IMR-90 (cell line): ENCODE measurements at regions not wholly inside any gene's neighbourhood (a gene's known extent, or its start where the extent isn't known, plus 50 kb on each side); places are given as distances from the start of the nearest gene placed in this dataset.
"Not testable (repeated sequence)": the region's sequence is repeated elsewhere in the genome, so short reads cannot be mapped to it uniquely, and the experiment has no call there.

Experiments
- ATAC-seq: fragments of 200-7000 bp; cut with Tn5 transposase; 2 replicates; pipeline ENCODE4 v1.9.1; 2020; ENCODE audit warnings: low read depth, mild to moderate bottlenecking, moderate library complexity
- BruUV-seq: library from RNA; stranded (reverse); fragments of 400-500 nt; replicated peaks from 2 replicates; lab custom pipeline; 2021; lab: Mats Ljungman, UMichigan
- CTCF ChIA-PET: fragments of 300-600 bp; formaldehyde crosslinking; extraction: SDS; loops from one replicate; lab custom pipeline; 2021; ENCODE audit warnings: antibody characterized with exemption; lab: Yijun Ruan, JAX
- POLR2A ChIA-PET: fragments of 300-600 bp; sonication (Branson Sonifier 250); formaldehyde crosslinking; loops from one replicate; lab custom pipeline; 2022; ENCODE audit warnings: antibody characterized with exemption; ENCODE audit not compliant: unreplicated experiment; lab: Charles Lee
- DNase-seq: peaks from one replicate; pipeline ENCODE4 v3.0.0; 2013
- H2AFZ ChIP-seq: replicated peaks from 2 replicates; pipeline ENCODE3; 2013; ENCODE audit warnings: low read length, mild to moderate bottlenecking; ENCODE audit not compliant: poor library complexity
- H2AK5ac ChIP-seq: 2 replicates; pipeline ENCODE4 v1.6.1; 2013; ENCODE audit warnings: low read depth, low read length, inconsistent platforms
- H2AK9ac ChIP-seq: replicated peaks from 2 replicates; pipeline ENCODE3; 2013; ENCODE audit warnings: mild to moderate bottlenecking, low read depth, low read length, moderate library complexity; ENCODE audit not compliant: poor library complexity
- H2BK120ac ChIP-seq: 2 replicates; pipeline ENCODE4 v1.6.1; 2013; ENCODE audit warnings: low read depth, low read length, inconsistent platforms
- H2BK15ac ChIP-seq: 3 replicates; pipeline ENCODE4 v1.6.1; 2013; ENCODE audit warnings: low read depth, low read length, inconsistent platforms
- H2BK20ac ChIP-seq: 2 replicates; pipeline ENCODE4 v1.6.1; 2013; ENCODE audit warnings: low read depth, mild to moderate bottlenecking, inconsistent platforms, low read length, moderate library complexity
- H2BK5ac ChIP-seq: 2 replicates; pipeline ENCODE4 v1.6.1; 2013; ENCODE audit warnings: mild to moderate bottlenecking, low read depth, low read length, inconsistent platforms; ENCODE audit not compliant: poor library complexity, severe bottlenecking
- H3K14ac ChIP-seq: replicated peaks from 2 replicates; pipeline ENCODE4 v1.6.1; 2013; ENCODE audit warnings: low read depth, low read length, inconsistent platforms
- H3K18ac ChIP-seq: 2 replicates; pipeline ENCODE4 v1.6.1; 2013; ENCODE audit warnings: low read depth, low read length, control low read depth
- H3K23ac ChIP-seq: 2 replicates; pipeline ENCODE4 v1.6.1; 2013; ENCODE audit warnings: low read depth, low read length, inconsistent platforms
- H3K27ac ChIP-seq: 2 replicates; pipeline ENCODE4 v1.5.1; 2013; ENCODE audit warnings: mild to moderate bottlenecking, control low read depth, low read length; ENCODE audit not compliant: insufficient read depth
- H3K27me3 ChIP-seq: 2 replicates; pipeline ENCODE4 v1.6.1; 2013; ENCODE audit warnings: low read length; ENCODE audit not compliant: control insufficient read depth, insufficient read depth
- H3K36me3 ChIP-seq: 2 replicates; pipeline ENCODE4 v1.6.1; 2013; ENCODE audit warnings: low read length, mixed read lengths; ENCODE audit not compliant: control insufficient read depth, insufficient read depth
- H3K4ac ChIP-seq: 2 replicates; pipeline ENCODE4 v1.6.1; 2013; ENCODE audit warnings: low read depth, low read length, inconsistent platforms
- H3K4me1 ChIP-seq: 2 replicates; pipeline ENCODE4 v1.6.1; 2013; ENCODE audit warnings: low read length, mixed read lengths; ENCODE audit not compliant: control insufficient read depth, insufficient read depth
- H3K4me2 ChIP-seq: 2 replicates; pipeline ENCODE4 v1.6.1; 2013; ENCODE audit warnings: low read depth, mild to moderate bottlenecking, control low read depth, low read length, moderate library complexity
- H3K4me3 ChIP-seq: 2 replicates; pipeline ENCODE4 v1.5.1; 2013; ENCODE audit warnings: low read depth, mild to moderate bottlenecking, control low read depth, low read length, moderate library complexity; ENCODE audit not compliant: insufficient read depth
- H3K56ac ChIP-seq: 2 replicates; pipeline ENCODE4 v1.6.1; 2013; ENCODE audit warnings: low read length, inconsistent platforms; ENCODE audit not compliant: insufficient read depth; ENCODE audit errors: extremely low read depth
- H3K79me1 ChIP-seq, 2 experiments: 2 replicates each; pipeline ENCODE4 v1.6.1; 2013; ENCODE audit warnings: low read length in 2 of 2, inconsistent platforms in 1 of 2, low read depth in 1 of 2
- H3K9ac ChIP-seq: 2 replicates; pipeline ENCODE4 v1.6.1; 2013; ENCODE audit warnings: low read depth, low read length, control low read depth
- H3K9me1 ChIP-seq: 2 replicates; pipeline ENCODE4 v1.6.1; 2013; ENCODE audit warnings: low read length, inconsistent platforms; ENCODE audit not compliant: insufficient read depth
- H3K9me3 ChIP-seq: 2 replicates; pipeline ENCODE4 v1.6.1; 2013; ENCODE audit warnings: low read length; ENCODE audit not compliant: control insufficient read depth, insufficient read depth
- H4K20me1 ChIP-seq: 2 replicates; pipeline ENCODE4 v1.6.1; 2013; ENCODE audit warnings: low read length, inconsistent platforms; ENCODE audit not compliant: insufficient read depth
- H4K5ac ChIP-seq: 2 replicates; pipeline ENCODE4 v1.6.1; 2013; ENCODE audit warnings: mild to moderate bottlenecking, low read depth, low read length, control low read depth
- H4K8ac ChIP-seq, 2 experiments: 2 replicates each; pipeline ENCODE4 v1.6.1; 2013; ENCODE audit warnings: low read depth in 2 of 2, low read length in 2 of 2, control low read depth in 1 of 2, inconsistent platforms in 1 of 2
- H4K91ac ChIP-seq: 2 replicates; pipeline ENCODE4 v1.6.1; 2013; ENCODE audit warnings: low read depth, low read length, inconsistent platforms; ENCODE audit not compliant: insufficient read depth
- USF2 ChIP-seq: fragments of 150-350 bp; IDR thresholded peaks from 2 replicates; pipeline ENCODE4 v1.6.1; 2017; ENCODE audit warnings: mild to moderate bottlenecking, antibody characterized with exemption, low read length, low read depth
- WGBS, 2 experiments: methylation state at CpG; one replicate each; pipeline versions ENCODE4 v1.1.5 to v1.1.7; 2013; ENCODE audit warnings: missing lambda C conversion rate in 2 of 2; ENCODE audit not compliant: insufficient read length in 1 of 2; ENCODE audit errors: extremely low coverage in 2 of 2; 5-methylcytosine and 5-hydroxymethylcytosine counted together
- dilution Hi-C: fragments of 300-500 bp; cut with HindIII; formaldehyde crosslinking; loops from one replicate; pipeline ENCODE4 v1.14.3; 2018; ENCODE audit warnings: low sequenced_read_pairs; ENCODE audit not compliant: unreplicated experiment
- in situ Hi-C: fragments of 300-500 bp; cut with MboI; formaldehyde crosslinking; loops from 3 replicates; pipeline ENCODE4 v1.14.3; 2019; ENCODE audit warnings: low sequenced_read_pairs, inconsistent platforms, mixed read lengths
- intact Hi-C: fragments of 100-400 bp; cut with micrococcal nuclease; formaldehyde crosslinking; loops from 2 replicates; pipeline ENCODE4 v1.10.0; 2022

GRCh38 chr6:44020148-44020547, 107.1 kb downstream of the MRPL14 start (continued):
- TF ChIP-seq USF2: no peak

GRCh38 chr6:44017307-44017706, 109.9 kb downstream of the MRPL14 start:
- H3K14ac ChIP-seq, H4K20me1 ChIP-seq, H3K56ac ChIP-seq, CTCF ChIA-PET, H3K27me3 ChIP-seq, ATAC-seq, H3K4me3 ChIP-seq, H4K8ac ChIP-seq, H3K9ac ChIP-seq, POLR2A ChIA-PET, H3K4me2 ChIP-seq, H2BK20ac ChIP-seq, DNase-seq, dilution Hi-C loops, H2BK5ac ChIP-seq, H2AFZ ChIP-seq, in situ Hi-C loops, H3K9me1 ChIP-seq, H2AK9ac ChIP-seq, H3K36me3 ChIP-seq, H4K5ac ChIP-seq, H4K91ac ChIP-seq, BruUV-seq, H3K79me1 ChIP-seq, H2AK5ac ChIP-seq, H3K4ac ChIP-seq, H3K23ac ChIP-seq, intact Hi-C loops, H3K27ac ChIP-seq: not testable (repeated sequence)
- Histone ChIP-seq H2BK120ac (peak overlapping the region; percentile 55; the same call in 1 of the 2 replicates), H3K9me3 (peaks cover 14% of the 10 kb centered on the region), H3K4me1 (peaks cover 11% of the 10 kb centered on the region; the same call in 1 of the 2 replicates), H2BK15ac (0 out of 3 replicates have a peak overlapping the region, but pooled peaks have one; percentile 18), H3K18ac (peak overlapping the region; percentile 47; the same call in 1 of the 2 replicates)
- 80% methylated on average over 1 of the region's 3 CpGs; no CpG with 5 or more reads in 1 of the 2 experiments for WGBS, 2 experiments
